Caco-2 (cell line): ENCODE measurements at regions not wholly inside any gene's neighbourhood (a gene's known extent, or its start where the extent isn't known, plus 50 kb on each side); places are given as distances from the start of the nearest gene placed in this dataset.

ENCODE experiments used
- BruUV-seq: library from RNA; stranded (reverse); fragments of 400-500 nt; replicated peaks from 2 replicates; lab custom pipeline; 2021; lab: Mats Ljungman, UMichigan
- CTCF ChIA-PET: fragments of 300-600 bp; sonication (Branson Sonifier 250); formaldehyde crosslinking; loops from one replicate; lab custom pipeline; 2022; ENCODE audit warnings: antibody characterized with exemption; lab: Charles Lee
- POLR2A ChIA-PET: fragments of 300-600 bp; sonication (Branson Sonifier 250); formaldehyde crosslinking; loops from one replicate; lab custom pipeline; 2022; ENCODE audit warnings: antibody characterized with exemption; lab: Charles Lee
- DNase-seq, 2 experiments: peaks; one replicate each; pipeline versions ENCODE4 v3.0.0 to v3.0.0-alpha.2; 2020 to 2022
- H3K27me3 ChIP-seq: replicated peaks from 2 replicates; pipeline ENCODE4 v1.6.0; 2011; ENCODE audit warnings: low read length; ENCODE audit not compliant: control insufficient read depth, insufficient read depth
- H3K36me3 ChIP-seq: 2 replicates; pipeline ENCODE4 v1.5.1; 2011; ENCODE audit warnings: low read length; ENCODE audit not compliant: control insufficient read depth, insufficient read depth
- H3K4me1 ChIP-seq: fragments of 250-450 bp; sonication (Bioruptor Pico); 2 replicates; pipeline ENCODE4 v1.5.1; 2020; ENCODE audit warnings: mild to moderate bottlenecking
- H3K4me3 ChIP-seq: 2 replicates; pipeline ENCODE4 v1.5.1; 2011; ENCODE audit warnings: low read depth, mild to moderate bottlenecking, control low read depth, low read length
- H3K9me3 ChIP-seq: fragments of 250-450 bp; sonication (Bioruptor Pico); 2 replicates; pipeline ENCODE4 v1.5.1; 2020; ENCODE audit warnings: mild to moderate bottlenecking, moderate library complexity
- H3K27ac Mint-ChIP-seq: one replicate; pipeline ENCODE4 v1.8.0; 2022; ENCODE audit warnings: mixed read lengths; ENCODE audit not compliant: unreplicated experiment
- H3K27me3 Mint-ChIP-seq: one replicate; pipeline ENCODE4 v1.8.0; 2022; ENCODE audit warnings: mixed read lengths; ENCODE audit not compliant: insufficient read depth, unreplicated experiment
- H3K36me3 Mint-ChIP-seq: one replicate; pipeline ENCODE4 v1.8.0; 2022; ENCODE audit warnings: mild to moderate bottlenecking, mixed read lengths; ENCODE audit not compliant: insufficient read depth, unreplicated experiment
- H3K4me1 Mint-ChIP-seq: one replicate; pipeline ENCODE4 v1.8.0; 2022; ENCODE audit warnings: low read depth, mixed read lengths; ENCODE audit not compliant: unreplicated experiment
- H3K4me3 Mint-ChIP-seq: one replicate; pipeline ENCODE4 v1.8.0; 2022; ENCODE audit warnings: mild to moderate bottlenecking, moderate library complexity, mixed read lengths; ENCODE audit not compliant: unreplicated experiment
- H3K9me3 Mint-ChIP-seq: one replicate; pipeline ENCODE4 v1.8.0; 2022; ENCODE audit warnings: mixed read lengths; ENCODE audit not compliant: unreplicated experiment
- intact Hi-C: fragments of 100-400 bp; cut with micrococcal nuclease; formaldehyde crosslinking; loops from one replicate; pipeline ENCODE4 v1.10.0; 2022; ENCODE audit not compliant: unreplicated experiment
- TF ChIP-seq, protein P1 (sequence below), 2 experiments: fragments of 200-600 bp in 1 of 2; IDR thresholded peaks; 1 replicate in 1 of 2; 2 replicates in 1 of 2; pipeline versions ENCODE4 v1.5.1 to v1.8.0; 2011 to 2022; ENCODE audit warnings: antibody characterized with exemption in 1 of 2, control low read depth in 1 of 2, inconsistent platforms in 1 of 2, low read depth in 1 of 2, low read length in 1 of 2, mild to moderate bottlenecking in 1 of 2, moderate library complexity in 1 of 2; ENCODE audit not compliant: insufficient read depth in 1 of 2, severe bottlenecking in 1 of 2, unreplicated experiment in 1 of 2

GRCh38 chr6:87763276-87763675 lies 61.2 kb upstream of the AKIRIN2 start:
- Mint-ChIP-seq H3K9me3 (peaks cover 10% of the 10 kb centered on the region), H3K4me3 (no peak overlapping the region), H3K27ac (no peak overlapping the region), H3K36me3 (no peaks in the 10 kb centered on the region), H3K27me3 (no peaks in the 10 kb centered on the region), H3K4me1 (no peaks in the 10 kb centered on the region)
- no peak overlapping the region for H3K4me3 ChIP-seq
- no peaks in the 10 kb centered on the region for H3K36me3 ChIP-seq
- ChIA-PET CTCF (no interaction called here), POLR2A (no interaction called here)
- no TSS peak for BruUV-seq
- no peak for DNase-seq
- no peaks in the 10 kb centered on the region for H3K4me1 ChIP-seq
- intact Hi-C loops = no loop called here
- H3K27me3 ChIP-seq = no peaks in the 10 kb centered on the region
- TF ChIP-seq, protein P1, sequence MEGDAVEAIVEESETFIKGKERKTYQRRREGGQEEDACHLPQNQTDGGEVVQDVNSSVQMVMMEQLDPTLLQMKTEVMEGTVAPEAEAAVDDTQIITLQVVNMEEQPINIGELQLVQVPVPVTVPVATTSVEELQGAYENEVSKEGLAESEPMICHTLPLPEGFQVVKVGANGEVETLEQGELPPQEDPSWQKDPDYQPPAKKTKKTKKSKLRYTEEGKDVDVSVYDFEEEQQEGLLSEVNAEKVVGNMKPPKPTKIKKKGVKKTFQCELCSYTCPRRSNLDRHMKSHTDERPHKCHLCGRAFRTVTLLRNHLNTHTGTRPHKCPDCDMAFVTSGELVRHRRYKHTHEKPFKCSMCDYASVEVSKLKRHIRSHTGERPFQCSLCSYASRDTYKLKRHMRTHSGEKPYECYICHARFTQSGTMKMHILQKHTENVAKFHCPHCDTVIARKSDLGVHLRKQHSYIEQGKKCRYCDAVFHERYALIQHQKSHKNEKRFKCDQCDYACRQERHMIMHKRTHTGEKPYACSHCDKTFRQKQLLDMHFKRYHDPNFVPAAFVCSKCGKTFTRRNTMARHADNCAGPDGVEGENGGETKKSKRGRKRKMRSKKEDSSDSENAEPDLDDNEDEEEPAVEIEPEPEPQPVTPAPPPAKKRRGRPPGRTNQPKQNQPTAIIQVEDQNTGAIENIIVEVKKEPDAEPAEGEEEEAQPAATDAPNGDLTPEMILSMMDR (IDR thresholded peaks at IDR 0.05; ENCODE audit: insufficient read depth in 1 of 2, low read depth in 1 of 2, low read length in 1 of 2, severe bottlenecking in 1 of 2, unreplicated experiment in 1 of 2) = no peak
- H3K9me3 ChIP-seq = no peaks in the 10 kb centered on the region

DNA sequence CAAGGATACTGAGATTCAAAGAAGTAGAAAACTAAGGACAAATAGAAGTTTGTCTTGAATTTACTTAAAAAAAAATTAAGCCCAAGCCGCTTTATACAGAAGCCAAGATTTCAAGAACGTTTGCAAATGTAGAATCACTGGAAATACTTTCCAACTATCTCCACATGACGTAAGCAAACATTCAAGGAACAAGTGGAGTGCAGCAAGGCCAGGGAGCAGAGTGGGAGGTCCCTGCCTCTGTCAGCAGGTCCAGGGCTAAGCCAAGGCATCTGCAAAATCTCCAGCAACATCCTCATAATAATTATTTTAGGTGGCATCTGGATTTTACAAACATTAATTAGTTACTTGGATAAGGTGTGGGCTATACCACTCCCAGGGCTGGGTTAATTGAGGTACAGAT lies 60.1 kb upstream of the AKIRIN2 start:
- no peaks in the 10 kb centered on the region for H3K4me1 Mint-ChIP-seq
- POLR2A ChIA-PET = no interaction called here

GRCh38 chr6:87757792-87758191 lies 55.8 kb upstream of the AKIRIN2 start:
- Mint-ChIP-seq H3K9me3 (no peaks in the 10 kb centered on the region), H3K36me3 (no peaks in the 10 kb centered on the region), H3K4me3 (no peak overlapping the region), H3K27me3 (no peaks in the 10 kb centered on the region), H3K4me1 (peaks cover 8% of the 10 kb centered on the region), H3K27ac (no peak overlapping the region)
- H3K27me3 ChIP-seq = no peaks in the 10 kb centered on the region
- TF ChIP-seq, protein P1 (IDR thresholded peaks at IDR 0.05; ENCODE audit: insufficient read depth in 1 of 2, low read depth in 1 of 2, low read length in 1 of 2, severe bottlenecking in 1 of 2, unreplicated experiment in 1 of 2) = no peak
- no peaks in the 10 kb centered on the region for H3K9me3 ChIP-seq
- CTCF ChIA-PET = no interaction called here
- no peak overlapping the region for H3K4me3 ChIP-seq
- POLR2A ChIA-PET = no interaction called here
- no TSS peak for BruUV-seq
- no peaks in the 10 kb centered on the region for H3K4me1 ChIP-seq
- no peaks in the 10 kb centered on the region for H3K36me3 ChIP-seq
- no peak for DNase-seq
- intact Hi-C loops = no loop called here

More for the DNA sequence above, 60.1 kb upstream of the AKIRIN2 start:
- H3K4me3 ChIP-seq = no peak overlapping the region
- no peaks in the 10 kb centered on the region for H3K36me3 ChIP-seq
- H3K4me1 ChIP-seq = no peaks in the 10 kb centered on the region
- BruUV-seq = no TSS peak
- no peaks in the 10 kb centered on the region for H3K9me3 ChIP-seq
- no peaks in the 10 kb centered on the region for H3K27me3 ChIP-seq
- Mint-ChIP-seq H3K27ac (no peak overlapping the region), H3K36me3 (no peaks in the 10 kb centered on the region), H3K27me3 (no peaks in the 10 kb centered on the region), H3K9me3 (peaks cover 10% of the 10 kb centered on the region), H3K4me3 (no peak overlapping the region)
- no peak for DNase-seq
- TF ChIP-seq, protein P1 (IDR thresholded peaks at IDR 0.05; ENCODE audit: insufficient read depth in 1 of 2, low read depth in 1 of 2, low read length in 1 of 2, severe bottlenecking in 1 of 2, unreplicated experiment in 1 of 2) = no peak
- CTCF ChIA-PET = no interaction called here
- intact Hi-C loops = no loop called here
